Hepatocyte (in vitro differentiated cells): ENCODE measurements at regions not wholly inside any gene's neighbourhood (a gene's known extent, or its start where the extent isn't known, plus 50 kb on each side); places are given as distances from the start of the nearest gene placed in this dataset.
A peak's percentile ranks its signal among the peaks of the same experiment; 100 is the strongest.

Experiments
- DNase-seq: peaks from one replicate; pipeline ENCODE4 v3.0.0-alpha.2; 2016; ENCODE audit warnings: low spot score
- H2AFZ ChIP-seq: fragments of 200-600 bp; sonication (generic); 2 replicates; pipeline ENCODE4 v1.6.0; 2016; ENCODE audit warnings: antibody characterized with exemption, mild to moderate bottlenecking
- H3K27ac ChIP-seq: fragments of 200-600 bp; sonication (generic); 2 replicates; pipeline ENCODE4 v1.5.1; 2016; ENCODE audit warnings: mild to moderate bottlenecking
- H3K27me3 ChIP-seq: fragments of 200-600 bp; sonication (generic); 2 replicates; pipeline ENCODE4 v1.6.1; 2016
- H3K36me3 ChIP-seq: fragments of 200-600 bp; sonication (generic); replicated peaks from 2 replicates; pipeline ENCODE4 v1.5.1; 2016; ENCODE audit warnings: low read depth; ENCODE audit not compliant: insufficient read depth
- H3K4me1 ChIP-seq: fragments of 200-600 bp; sonication (generic); 2 replicates; pipeline ENCODE4 v1.5.1; 2016; ENCODE audit warnings: mild to moderate bottlenecking, moderate library complexity; ENCODE audit not compliant: insufficient read depth
- H3K4me2 ChIP-seq: fragments of 200-600 bp; sonication (generic); 2 replicates; pipeline ENCODE4 v1.6.0; 2016
- H3K4me3 ChIP-seq: fragments of 200-600 bp; sonication (generic); 2 replicates; pipeline ENCODE4 v1.5.1; 2016; ENCODE audit warnings: mild to moderate bottlenecking
- H3K79me2 ChIP-seq: fragments of 200-600 bp; sonication (generic); 2 replicates; pipeline ENCODE4 v1.6.0; 2017; ENCODE audit warnings: mild to moderate bottlenecking
- H3K9me2 ChIP-seq: fragments of 200-600 bp; sonication (generic); replicated peaks from 2 replicates; pipeline ENCODE4 v1.6.0; 2017; ENCODE audit warnings: mild to moderate bottlenecking; ENCODE audit not compliant: insufficient read depth
- H3K9me3 ChIP-seq: fragments of 200-600 bp; sonication (generic); 2 replicates; pipeline ENCODE4 v1.5.1; 2016; ENCODE audit warnings: low read depth, mild to moderate bottlenecking
- H4K20me1 ChIP-seq: fragments of 200-600 bp; sonication (generic); 2 replicates; pipeline ENCODE4 v1.6.0; 2016; ENCODE audit warnings: mild to moderate bottlenecking; ENCODE audit not compliant: insufficient read depth, poor library complexity, severe bottlenecking
- CTCF ChIP-seq: fragments of 200-600 bp; sonication (generic); IDR thresholded peaks from 2 replicates; pipeline ENCODE4 v1.5.1; 2016; ENCODE audit warnings: antibody characterized with exemption, mild to moderate bottlenecking; ENCODE audit not compliant: poor library complexity
- EZH2 ChIP-seq: fragments of 200-600 bp; sonication (generic); IDR thresholded peaks from 2 replicates; pipeline ENCODE4 v1.6.1; 2016; ENCODE audit warnings: antibody characterized with exemption, mild to moderate bottlenecking, borderline replicate concordance
- EZH2phosphoT487 ChIP-seq: fragments of 200-600 bp; sonication (generic); IDR thresholded peaks from one replicate; pipeline ENCODE4 v1.6.1; 2018; ENCODE audit warnings: antibody characterized with exemption, mild to moderate bottlenecking, low read depth, moderate library complexity; ENCODE audit not compliant: unreplicated experiment, severe bottlenecking
- WGBS: methylation state at CpG from one replicate; pipeline ENCODE4 v1.1.6; 2016; ENCODE audit warnings: low lambda C conversion rate; ENCODE audit errors: missing lambda C conversion rate; 5-methylcytosine and 5-hydroxymethylcytosine counted together

GRCh38 chr4:74618166-74618565, 173.2 kb downstream of the AREG start:
- no peak for DNase-seq
- Histone ChIP-seq H3K79me2 (no peaks in the 10 kb centered on the region), H3K27me3 (no peaks in the 10 kb centered on the region), H3K9me3 (no peaks in the 10 kb centered on the region), H3K9me2 (no peaks in the 10 kb centered on the region), H2AFZ (no peak overlapping the region), H3K36me3 (no peaks in the 10 kb centered on the region), H4K20me1 (no peaks in the 10 kb centered on the region), H3K27ac (peak overlapping the region; percentile 14), H3K4me1 (peaks cover 4% of the 10 kb centered on the region), H3K4me3 (no peak overlapping the region), H3K4me2 (no peak overlapping the region)
- WGBS: 88% methylated on average over 1 of the region's 1 CpG
- TF ChIP-seq EZH2: no peak
- TF ChIP-seq EZH2phosphoT487: no peak
- TF ChIP-seq CTCF: no peak

- Histone ChIP-seq H3K4me3 (no peak overlapping the region), H3K9me2 (no peaks in the 10 kb centered on the region), H4K20me1 (no peaks in the 10 kb centered on the region), H3K27ac (peak overlapping the region; percentile 14), H3K36me3 (no peaks in the 10 kb centered on the region), H3K4me2 (no peak overlapping the region), H3K9me3 (no peaks in the 10 kb centered on the region), H2AFZ (no peak overlapping the region), H3K27me3 (no peaks in the 10 kb centered on the region), H3K79me2 (no peaks in the 10 kb centered on the region), H3K4me1 (peaks cover 8% of the 10 kb centered on the region)
- WGBS: 42% methylated on average over 1 of the region's 1 CpG
- TF ChIP-seq EZH2phosphoT487 (no peak), CTCF (no peak), EZH2 (no peak)
- DNase-seq: no peak
Observed at GRCh38 chr4:74618659-74619058, 173.7 kb downstream of the AREG start.

DNA sequence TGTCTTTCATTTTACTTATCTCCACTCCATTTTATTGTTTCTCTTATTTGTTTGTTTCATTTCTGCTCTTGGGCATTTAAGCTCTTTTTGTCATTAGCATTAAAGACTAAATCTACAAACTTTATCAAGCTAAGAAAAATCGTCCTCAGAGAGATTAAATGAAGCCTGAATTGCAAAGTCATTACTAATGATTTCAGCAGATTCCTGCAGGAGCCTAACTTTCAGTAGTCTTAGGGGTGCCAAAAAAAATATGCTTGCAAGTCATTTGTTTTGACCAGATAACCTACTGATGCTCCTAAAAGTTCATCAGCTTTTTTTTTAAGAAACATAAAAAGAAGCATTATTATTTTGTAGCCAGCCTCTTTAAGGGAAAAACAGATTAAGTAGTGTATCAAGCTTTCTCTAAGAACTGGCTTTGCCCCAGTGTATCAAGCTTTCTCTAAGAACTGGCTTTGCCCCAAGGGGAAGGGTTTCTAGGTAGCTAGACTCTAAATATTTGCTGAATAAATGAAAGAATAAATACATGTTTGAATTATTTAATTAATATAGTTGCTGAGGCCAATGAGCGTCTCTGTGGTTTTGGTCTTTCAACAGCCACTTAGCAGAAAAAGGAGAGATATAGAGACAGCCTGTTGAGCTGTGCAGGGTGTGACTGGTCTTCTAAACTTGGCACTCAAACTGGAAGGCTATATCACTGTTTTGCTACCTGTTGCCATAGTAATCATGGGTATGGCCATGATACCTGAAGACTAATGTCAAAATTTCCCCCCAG, 174.2 kb downstream of the BTC start:
- H3K4me1 ChIP-seq: peaks cover 19% of the 10 kb centered on the region

More for the DNA sequence above, 174.2 kb downstream of the BTC start:
- Histone ChIP-seq H3K9me3 (no peaks in the 10 kb centered on the region), H2AFZ (no peak overlapping the region), H3K36me3 (no peaks in the 10 kb centered on the region), H3K4me3 (no peak overlapping the region), H3K27me3 (no peaks in the 10 kb centered on the region), H3K9me2 (no peaks in the 10 kb centered on the region), H4K20me1 (no peaks in the 10 kb centered on the region), H3K4me2 (no peak overlapping the region), H3K79me2 (no peaks in the 10 kb centered on the region), H3K27ac (peak overlapping the region; percentile 72)
- WGBS: 75% methylated on average over 2 of the region's 2 CpGs
- DNase-seq: no peak
- TF ChIP-seq EZH2 (no peak), CTCF (no peak), EZH2phosphoT487 (no peak)
